ENCODE measurements at regions not wholly inside any gene's neighbourhood (a gene's known extent, or its start where the extent isn't known, plus 50 kb on each side); places are given as distances from the start of the nearest gene placed in this dataset.

GRCh38 chr2:8039732-8040131 is 642.1 kb upstream of the ID2 start:
- TF ChIP-seq POLR2AphosphoS5 (IDR thresholded peaks at IDR 0.05; ENCODE audit: low read depth, low read length) (no peak), POLR2A (IDR thresholded peaks at IDR 0.05; ENCODE audit: low read depth, low read length) (no peak), TAF1 (IDR thresholded peaks at IDR 0.05; ENCODE audit: low read depth, low read length) (no peak)

All from GM12891 (cell line).